Fibroblast of skin of left biceps (primary cell): ENCODE measurements at regions not wholly inside any gene's neighbourhood (a gene's known extent, or its start where the extent isn't known, plus 50 kb on each side); places are given as distances from the start of the nearest gene placed in this dataset.

ENCODE experiments used
- DNase-seq, 2 experiments: peaks; one replicate each; pipeline ENCODE4 v3.0.0-alpha.2; 2013; ENCODE audit warnings: low read depth in 2 of 2

- DNase-seq = no peak
These were observed 252.3 kb upstream of the LRRC7 start for GRCh38 chr1:69315416-69315815.

DNA sequence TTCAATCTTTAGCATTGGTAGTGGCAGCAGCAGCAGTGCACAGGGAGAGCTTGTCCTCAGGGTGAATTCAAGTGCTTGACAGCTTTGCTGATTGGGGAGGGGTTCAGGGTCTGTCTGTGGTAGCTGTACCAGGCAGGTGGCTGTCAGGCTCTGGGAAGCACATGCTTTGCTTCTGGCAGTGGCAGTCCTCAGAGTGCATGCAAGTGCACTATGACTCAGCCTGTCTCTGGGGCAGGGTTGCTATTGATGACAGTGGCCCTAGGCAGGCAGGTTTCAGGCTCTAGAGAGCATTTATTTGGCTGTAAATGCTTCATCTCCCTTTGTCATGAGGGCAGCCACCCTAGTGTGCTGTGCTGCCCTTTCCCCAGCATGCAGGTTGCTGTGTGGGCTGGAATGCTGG, 251.9 kb upstream of the LRRC7 start:
- DNase-seq = no peak

GRCh38 chr1:69319287-69319686, 248.4 kb upstream of the LRRC7 start:
- no peak for DNase-seq

DNA sequence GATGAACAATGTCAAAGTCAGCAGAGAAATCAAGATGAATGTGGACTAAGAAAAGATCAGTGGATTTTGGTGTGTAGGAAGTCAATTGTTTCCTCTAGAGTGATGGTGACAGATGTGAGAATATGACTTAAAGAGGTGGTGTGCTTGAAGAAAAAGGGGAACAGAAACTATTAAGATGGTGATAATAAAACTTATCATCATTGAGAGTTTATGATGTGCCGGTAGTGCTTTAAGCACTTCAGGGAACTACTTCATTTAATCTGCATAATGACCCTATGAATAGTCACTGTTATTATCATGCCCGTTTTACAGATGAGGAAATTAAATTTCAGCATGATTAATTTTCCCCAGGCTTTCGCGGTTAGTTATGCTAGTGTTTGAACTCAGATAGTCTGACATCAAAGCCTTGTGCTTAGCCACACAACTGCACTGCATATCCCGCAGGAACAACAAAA, 246.9 kb upstream of the LRRC7 start:
- no peak for DNase-seq

DNA sequence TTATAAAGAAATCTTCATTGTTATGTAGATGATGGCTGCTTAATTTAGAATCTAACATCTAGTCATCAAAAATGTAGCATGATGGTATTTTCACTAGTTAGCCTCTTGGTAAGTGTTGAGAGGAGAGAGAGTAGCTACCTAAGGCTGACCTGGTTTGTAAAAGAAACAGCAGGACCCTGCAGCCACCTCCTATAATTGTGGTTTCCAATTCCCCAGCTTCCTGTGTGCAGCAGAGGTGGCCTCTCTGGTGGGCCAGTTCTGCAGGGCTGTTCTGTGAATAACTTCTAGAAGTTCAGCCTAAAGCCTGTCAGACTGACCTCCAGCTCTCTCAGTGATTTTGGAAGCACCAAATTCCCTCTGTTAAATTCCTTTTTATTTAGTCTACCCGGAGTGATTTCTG, 246.4 kb upstream of the LRRC7 start:
- DNase-seq = no peak

DNA sequence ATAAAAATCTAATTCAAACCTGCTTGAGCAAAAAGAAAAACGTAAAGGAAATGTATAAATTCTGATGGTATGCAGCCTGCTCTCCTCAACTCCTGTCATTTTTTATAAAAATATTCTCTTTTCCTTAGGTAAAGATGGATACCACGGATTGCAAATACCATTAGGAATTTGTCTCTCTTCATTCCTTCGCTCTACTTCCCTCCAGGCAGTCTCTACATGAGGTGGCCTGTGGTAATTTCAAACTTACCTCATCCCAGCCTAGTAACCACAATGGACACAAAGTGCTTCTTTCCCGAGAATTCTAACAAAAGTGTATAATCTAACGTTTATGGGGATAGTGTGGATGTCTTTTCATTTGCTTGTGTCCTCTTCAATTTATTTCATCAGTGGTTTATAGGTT, 239.5 kb upstream of the LRRC7 start:
- DNase-seq = no peak

- DNase-seq = no peak
These were observed 204.5 kb upstream of the LRRC7 start for GRCh38 chr1:69363236-69363635.

DNA sequence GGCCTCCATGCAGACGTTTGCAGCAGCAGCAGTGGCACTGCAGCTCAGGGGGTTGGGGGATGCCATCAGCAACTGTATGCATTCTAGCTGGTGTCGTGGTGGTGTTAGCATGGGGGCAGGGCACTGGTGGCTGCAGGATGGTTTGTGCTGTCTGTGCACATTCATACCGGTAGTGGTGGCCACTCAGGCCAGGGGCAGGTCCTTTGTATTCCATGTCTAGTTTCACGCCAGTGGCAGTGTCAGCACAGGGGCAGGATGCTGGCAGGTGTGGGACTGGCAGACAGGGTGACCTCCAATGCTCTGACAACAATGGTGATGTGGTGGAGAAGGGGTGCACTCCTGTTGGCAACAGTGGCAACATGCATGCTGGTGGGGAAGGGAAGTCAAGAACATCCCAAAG, 194.2 kb upstream of the LRRC7 start:
- no peak for DNase-seq

GRCh38 chr1:69376408-69376807, 191.3 kb upstream of the LRRC7 start:
- no peak for DNase-seq

DNA sequence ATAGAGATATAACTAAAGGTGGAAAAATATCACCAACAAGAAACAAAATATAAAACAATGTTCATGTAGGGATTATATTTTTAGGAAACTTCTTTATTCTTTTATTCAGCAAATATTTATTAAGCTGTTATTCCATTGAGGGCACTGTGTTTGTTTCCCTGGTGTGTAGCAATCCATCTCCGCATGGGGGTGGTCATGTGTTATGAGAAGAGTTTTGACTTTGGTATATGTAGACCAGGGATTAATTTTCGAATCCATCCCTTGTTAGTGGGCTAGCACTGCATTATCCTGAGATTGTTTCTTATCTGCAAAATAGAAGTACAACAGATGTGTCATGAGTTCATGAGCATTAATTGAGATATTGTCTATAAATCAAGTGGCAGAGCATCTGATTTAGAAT, 190.2 kb upstream of the LRRC7 start:
- no peak for DNase-seq

DNA sequence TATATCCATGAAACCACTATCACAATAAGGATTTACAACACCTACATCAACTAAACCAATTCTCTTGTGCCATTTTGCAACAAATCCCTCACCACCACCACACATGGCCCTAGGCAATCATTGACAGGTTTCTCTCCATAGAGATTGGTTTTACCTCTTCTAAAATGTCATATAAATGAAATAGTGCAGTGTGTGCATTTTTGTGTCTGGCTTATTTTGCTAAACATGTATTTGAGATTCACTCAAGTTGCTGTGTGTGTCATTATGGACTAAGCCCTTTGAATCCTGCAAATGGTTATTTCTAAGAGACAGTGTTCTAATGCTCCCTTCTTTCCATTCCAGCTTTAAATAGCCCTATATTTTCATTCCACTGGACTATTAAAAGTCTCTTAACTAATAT, 179.7 kb upstream of the LRRC7 start:
- DNase-seq = no peak

DNA sequence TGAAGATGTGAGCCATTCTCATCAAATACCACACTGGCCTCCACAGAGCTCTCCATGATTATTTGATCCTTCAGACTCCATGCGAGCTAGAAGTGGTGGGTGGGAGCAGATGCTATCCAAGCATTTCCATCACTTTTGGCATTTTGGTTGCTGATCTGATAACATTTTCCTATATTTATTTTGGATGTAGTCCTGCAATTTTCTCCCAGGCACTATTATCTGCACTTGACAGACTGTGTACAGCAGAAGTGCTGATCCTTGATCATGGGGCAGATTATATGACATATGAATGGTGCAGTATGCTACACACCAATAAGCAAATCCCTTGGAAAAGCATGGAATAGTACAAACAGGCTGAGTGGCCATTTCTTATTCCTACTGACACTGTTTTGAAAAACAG, 167.6 kb upstream of the LRRC7 start:
- no peak for DNase-seq

DNA sequence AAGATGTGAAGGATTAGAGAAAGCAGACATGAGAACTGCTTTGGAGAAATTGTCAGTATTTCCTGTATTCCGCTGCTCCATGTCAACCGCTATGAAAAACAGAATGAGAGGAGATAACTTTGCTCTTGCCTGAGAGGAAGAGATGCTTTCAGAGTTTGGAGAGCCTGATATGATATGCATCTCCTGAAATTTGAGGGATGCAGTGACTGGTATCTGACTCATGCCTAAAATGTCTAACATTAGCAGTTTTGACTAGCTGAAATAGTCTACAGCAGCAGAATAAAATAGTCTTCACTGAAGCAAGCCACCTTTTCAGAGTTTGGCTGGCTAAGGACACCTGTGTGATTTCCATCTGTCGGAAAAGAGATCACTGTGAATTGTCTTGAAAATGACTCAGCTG, 165.8 kb upstream of the LRRC7 start:
- no peak for DNase-seq

GRCh38 chr1:69403756-69404320, 163.9 kb upstream of the LRRC7 start:
- DNase-seq = no peak

DNA sequence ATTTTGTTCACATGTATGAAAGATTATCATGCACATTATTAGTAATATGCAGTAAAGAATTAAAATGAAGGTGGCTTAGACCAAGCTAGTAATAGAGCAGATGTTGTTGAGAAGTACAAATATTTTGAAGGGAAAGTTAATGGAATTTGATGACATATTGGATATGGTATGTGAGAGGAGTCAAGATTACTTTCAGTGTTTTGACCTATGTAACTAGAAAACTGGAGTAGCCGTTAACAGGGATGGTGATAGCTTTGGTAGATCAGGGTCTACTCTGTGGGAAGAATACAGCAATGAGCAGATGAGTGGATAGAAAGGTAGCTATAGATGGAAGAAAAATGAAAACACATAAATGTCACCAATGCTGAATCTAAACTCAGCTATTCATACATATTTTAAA, 163.2 kb upstream of the LRRC7 start:
- no peak for DNase-seq

DNA sequence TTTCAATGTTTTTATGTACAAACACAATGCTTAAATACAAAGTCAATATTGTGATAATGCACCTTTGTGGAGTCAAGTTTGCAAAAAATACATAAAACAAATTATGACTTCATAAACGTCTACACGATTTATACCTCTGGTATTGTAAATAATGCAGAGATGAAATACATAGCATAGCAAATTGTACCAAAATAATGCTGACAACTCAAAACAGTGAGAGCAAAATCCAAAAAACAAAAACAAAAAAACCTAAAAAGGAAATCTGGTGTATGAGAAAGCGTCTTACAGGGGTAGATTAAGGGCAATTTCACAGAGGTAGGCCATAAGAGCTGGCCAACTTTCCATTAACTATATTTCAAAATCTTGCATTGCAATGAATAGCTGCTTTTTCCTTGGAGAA, 161.5 kb upstream of the LRRC7 start:
- no peak for DNase-seq

GRCh38 chr1:69409731-69410456, 157.8 kb upstream of the LRRC7 start:
- no peak for DNase-seq

DNA sequence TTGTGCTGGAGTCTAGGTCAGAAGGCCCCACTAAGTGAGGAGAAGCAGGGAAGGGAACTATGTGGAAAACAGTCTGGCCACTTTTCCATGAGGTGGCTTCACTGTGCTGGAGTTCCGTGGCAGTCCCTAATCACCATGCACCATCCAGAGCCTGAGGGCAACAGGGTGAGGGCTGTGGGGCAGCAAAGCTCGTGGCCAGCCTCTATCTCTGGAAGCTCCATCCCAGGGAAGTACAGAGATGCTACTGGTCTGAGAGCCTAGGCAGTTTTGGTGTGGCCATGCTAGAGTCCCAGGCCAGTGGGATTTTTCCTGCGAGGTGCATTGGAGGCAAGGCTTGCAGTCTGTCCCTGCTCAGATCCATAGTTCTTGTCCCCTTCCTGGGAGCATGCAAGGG, 157.3 kb upstream of the LRRC7 start:
- DNase-seq = no peak

DNA sequence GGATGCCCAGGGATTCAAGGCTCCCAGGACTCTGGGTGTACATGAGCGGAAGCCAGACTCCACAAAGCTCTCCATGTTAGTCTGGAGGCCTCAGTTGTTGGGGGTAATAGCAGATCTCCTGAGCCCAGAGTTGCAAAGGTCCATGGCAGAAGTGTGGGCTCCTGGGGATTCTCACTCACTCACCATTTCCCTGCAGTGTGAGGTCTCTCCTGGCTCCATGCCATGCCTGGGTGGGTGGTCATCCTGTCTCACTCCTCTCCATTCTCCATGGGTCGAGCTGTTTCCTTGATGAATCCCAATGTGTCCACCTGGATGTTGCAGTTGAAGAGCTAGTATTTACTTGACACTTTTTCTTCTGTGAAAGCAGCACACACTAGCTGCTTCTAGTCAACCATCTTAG, 156.8 kb upstream of the LRRC7 start:
- DNase-seq = no peak

GRCh38 chr1:69411617-69412016, 156.1 kb upstream of the LRRC7 start:
- DNase-seq = no peak

- no peak for DNase-seq
These were observed 154.6 kb upstream of the LRRC7 start for GRCh38 chr1:69413129-69413528.

- DNase-seq = no peak
These were observed 153.1 kb upstream of the LRRC7 start for GRCh38 chr1:69414574-69414973.

DNA sequence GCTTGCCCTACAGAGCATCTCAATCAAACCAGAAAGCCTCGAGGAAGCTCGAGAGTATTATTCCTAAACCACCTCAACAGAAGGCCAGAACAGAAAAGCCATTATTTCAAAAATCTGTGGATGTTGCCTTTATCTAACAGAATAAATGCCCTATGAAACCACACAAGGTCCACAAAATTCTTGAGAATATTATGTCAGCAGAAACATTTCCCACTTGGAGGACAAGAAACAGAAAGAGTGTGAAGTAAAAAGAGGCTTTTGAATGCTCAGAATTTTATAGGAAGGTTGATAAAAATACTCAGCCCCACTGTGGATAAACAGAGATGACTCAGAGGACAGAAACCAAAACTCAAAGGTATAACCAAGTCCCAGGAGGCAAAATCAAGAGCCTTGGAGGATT, 146.4 kb upstream of the LRRC7 start:
- DNase-seq = no peak

DNA sequence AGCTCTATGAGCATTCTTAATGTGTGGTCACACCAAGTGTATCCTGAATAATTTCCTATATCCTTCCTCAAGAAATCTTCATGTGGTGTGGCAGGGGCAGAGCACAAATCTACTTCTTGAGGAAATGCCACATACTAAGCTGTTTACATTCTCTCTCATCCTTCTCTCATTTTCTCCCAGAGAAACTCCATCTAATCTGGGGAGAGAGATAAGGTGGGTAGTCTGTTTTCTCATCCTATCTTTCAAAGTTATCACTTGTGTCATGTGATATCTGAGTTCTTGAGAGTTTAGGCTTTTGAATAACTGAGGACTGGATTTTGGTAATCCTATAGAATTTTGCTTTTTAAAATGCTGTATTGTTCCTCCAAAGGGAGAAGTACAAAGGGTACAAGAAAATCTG, 141.9 kb upstream of the LRRC7 start:
- DNase-seq = no peak
